Mesothelial cell of epicardium (in vitro differentiated cells): ENCODE measurements at regions not wholly inside any gene's neighbourhood (a gene's known extent, or its start where the extent isn't known, plus 50 kb on each side); places are given as distances from the start of the nearest gene placed in this dataset.

Experiments
- DNase-seq, 2 experiments: peaks; one replicate each; pipeline ENCODE4 v3.0.0; 2021; ENCODE audit warnings: low spot score in 2 of 2; ENCODE audit not compliant: unreplicated experiment in 2 of 2
- H3K27ac Mint-ChIP-seq: 2 replicates; pipeline ENCODE4 v1.8.0; 2021; ENCODE audit warnings: mixed read lengths
- H3K27me3 Mint-ChIP-seq: 2 replicates; pipeline ENCODE4 v1.8.0; 2021; ENCODE audit warnings: low read depth, mixed read lengths
- H3K36me3 Mint-ChIP-seq: 2 replicates; pipeline ENCODE4 v1.8.0; 2021; ENCODE audit warnings: mixed read lengths
- H3K4me1 Mint-ChIP-seq: 2 replicates; pipeline ENCODE4 v1.8.0; 2021; ENCODE audit warnings: mixed read lengths
- H3K4me3 Mint-ChIP-seq: 2 replicates; pipeline ENCODE4 v1.8.0; 2021; ENCODE audit warnings: mild to moderate bottlenecking, moderate library complexity, mixed read lengths
- H3K9me3 Mint-ChIP-seq: 2 replicates; pipeline ENCODE4 v1.8.0; 2021; ENCODE audit warnings: mixed read lengths
- TF ChIP-seq, protein P1 (sequence below): fragments of 200-600 bp; sonication (generic); IDR thresholded peaks from one replicate; pipeline ENCODE4 v1.5.0; 2021; ENCODE audit warnings: antibody characterized with exemption; ENCODE audit not compliant: unreplicated experiment

DNA sequence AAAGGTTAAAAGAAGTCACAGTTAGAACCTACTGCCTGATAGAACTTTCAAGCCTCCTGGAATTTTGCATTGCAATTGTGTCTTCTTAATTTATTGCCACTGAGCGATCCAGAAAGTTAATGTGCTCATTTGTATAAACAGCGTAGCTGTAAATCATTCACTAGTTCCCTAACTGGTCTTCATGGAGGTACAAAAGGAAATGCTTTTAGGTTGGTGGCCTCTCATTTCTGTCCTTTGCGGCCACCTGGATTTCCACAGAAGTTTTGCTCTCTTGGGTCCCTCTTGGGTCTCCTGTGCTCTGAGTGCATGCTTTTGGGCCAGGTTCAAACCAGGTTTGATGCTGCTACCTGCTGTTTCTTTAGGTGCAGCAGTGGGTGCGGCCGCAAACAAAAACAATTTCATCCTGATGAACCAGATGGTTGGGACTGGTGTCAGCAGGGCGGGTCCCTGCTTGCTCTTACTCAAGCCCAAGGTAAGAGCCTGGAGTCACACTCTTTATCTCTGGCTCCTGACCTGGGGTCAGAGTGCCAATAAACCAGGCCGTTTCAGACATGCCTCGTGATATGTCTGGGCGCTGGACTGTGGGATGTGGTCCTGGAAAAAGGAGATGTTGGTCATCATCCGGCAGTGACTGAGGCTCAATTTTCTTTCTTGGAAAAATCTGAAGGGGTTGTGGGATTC lies 270.1 kb downstream of the PTTG2 start:
- DNase-seq, result no peak
- no peaks in the 10 kb centered on the region for H3K27me3 Mint-ChIP-seq
- H3K4me1 Mint-ChIP-seq, result peaks cover 12% of the 10 kb centered on the region
- TF ChIP-seq, protein P1, sequence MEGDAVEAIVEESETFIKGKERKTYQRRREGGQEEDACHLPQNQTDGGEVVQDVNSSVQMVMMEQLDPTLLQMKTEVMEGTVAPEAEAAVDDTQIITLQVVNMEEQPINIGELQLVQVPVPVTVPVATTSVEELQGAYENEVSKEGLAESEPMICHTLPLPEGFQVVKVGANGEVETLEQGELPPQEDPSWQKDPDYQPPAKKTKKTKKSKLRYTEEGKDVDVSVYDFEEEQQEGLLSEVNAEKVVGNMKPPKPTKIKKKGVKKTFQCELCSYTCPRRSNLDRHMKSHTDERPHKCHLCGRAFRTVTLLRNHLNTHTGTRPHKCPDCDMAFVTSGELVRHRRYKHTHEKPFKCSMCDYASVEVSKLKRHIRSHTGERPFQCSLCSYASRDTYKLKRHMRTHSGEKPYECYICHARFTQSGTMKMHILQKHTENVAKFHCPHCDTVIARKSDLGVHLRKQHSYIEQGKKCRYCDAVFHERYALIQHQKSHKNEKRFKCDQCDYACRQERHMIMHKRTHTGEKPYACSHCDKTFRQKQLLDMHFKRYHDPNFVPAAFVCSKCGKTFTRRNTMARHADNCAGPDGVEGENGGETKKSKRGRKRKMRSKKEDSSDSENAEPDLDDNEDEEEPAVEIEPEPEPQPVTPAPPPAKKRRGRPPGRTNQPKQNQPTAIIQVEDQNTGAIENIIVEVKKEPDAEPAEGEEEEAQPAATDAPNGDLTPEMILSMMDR, result no peak
- no peak overlapping the region for H3K27ac Mint-ChIP-seq
- H3K4me3 Mint-ChIP-seq, result no peak overlapping the region
- no peaks in the 10 kb centered on the region for H3K9me3 Mint-ChIP-seq
- no peaks in the 10 kb centered on the region for H3K36me3 Mint-ChIP-seq

DNA sequence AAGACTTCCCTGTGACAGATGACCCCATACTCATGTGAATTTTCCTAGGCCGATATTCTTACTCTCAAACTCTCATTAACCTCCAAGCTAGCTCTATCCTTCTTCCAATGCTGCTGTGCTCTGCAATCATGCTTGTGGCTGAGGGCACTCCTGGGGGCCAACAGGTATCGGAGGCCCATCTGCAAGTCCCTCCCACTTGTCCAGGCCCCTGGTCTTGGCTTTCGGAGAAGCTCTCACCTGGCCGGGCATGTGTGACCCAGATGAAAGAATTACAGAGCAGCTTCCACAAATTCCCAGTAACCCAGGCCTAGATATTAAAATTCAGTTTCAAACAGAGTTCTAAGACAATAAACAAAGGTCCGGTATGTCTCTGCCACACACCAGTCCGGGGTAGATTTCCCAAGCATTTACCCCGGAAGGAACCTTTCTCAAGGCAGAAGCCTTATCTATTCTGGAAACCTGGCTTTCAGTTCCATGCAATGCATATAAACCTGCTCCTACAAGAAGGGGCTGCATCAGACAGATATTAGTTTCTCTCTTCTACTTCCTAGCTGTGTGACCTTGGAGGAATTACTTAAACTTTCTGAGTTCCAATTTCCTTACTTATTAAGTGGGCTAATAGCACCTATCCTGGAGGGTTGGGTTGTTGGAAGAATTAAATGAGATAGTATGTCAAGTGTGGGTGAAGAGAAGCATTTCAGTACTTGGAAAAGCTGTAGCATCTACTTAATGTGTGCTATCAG lies 270.8 kb downstream of the PTTG2 start:
- peaks cover 12% of the 10 kb centered on the region for H3K4me1 Mint-ChIP-seq
- H3K9me3 Mint-ChIP-seq, result no peaks in the 10 kb centered on the region
- no peak overlapping the region for H3K27ac Mint-ChIP-seq
- TF ChIP-seq, protein P1, result no peak
- no peaks in the 10 kb centered on the region for H3K27me3 Mint-ChIP-seq
- H3K4me3 Mint-ChIP-seq, result no peak overlapping the region
- DNase-seq, result no peak
- no peaks in the 10 kb centered on the region for H3K36me3 Mint-ChIP-seq

DNA sequence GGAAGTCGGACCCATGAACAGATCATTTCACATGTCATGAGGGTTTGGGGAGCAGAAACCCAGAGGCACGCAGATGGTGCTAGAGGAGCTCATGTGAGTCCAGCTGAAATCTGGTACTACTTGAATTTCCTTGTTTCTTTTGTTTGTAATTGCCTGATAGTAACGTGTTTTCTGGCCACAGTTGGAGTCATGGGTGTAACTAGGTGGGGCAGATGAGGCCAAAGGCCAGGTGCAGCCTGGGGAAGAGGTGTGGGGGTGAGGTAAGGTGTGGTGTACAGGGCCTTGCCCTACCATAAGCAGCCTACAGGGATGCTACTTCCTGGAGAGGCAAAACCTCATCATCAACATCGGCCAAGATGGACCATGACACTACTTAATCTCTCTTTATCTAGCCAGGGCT lies 271.4 kb downstream of the PTTG2 start:
- no peak overlapping the region for H3K27ac Mint-ChIP-seq
- peaks cover 12% of the 10 kb centered on the region for H3K4me1 Mint-ChIP-seq
- no peaks in the 10 kb centered on the region for H3K9me3 Mint-ChIP-seq
- TF ChIP-seq, protein P1, result no peak
- no peaks in the 10 kb centered on the region for H3K27me3 Mint-ChIP-seq
- no peak overlapping the region for H3K4me3 Mint-ChIP-seq
- H3K36me3 Mint-ChIP-seq, result no peaks in the 10 kb centered on the region
- DNase-seq, result no peak

DNA sequence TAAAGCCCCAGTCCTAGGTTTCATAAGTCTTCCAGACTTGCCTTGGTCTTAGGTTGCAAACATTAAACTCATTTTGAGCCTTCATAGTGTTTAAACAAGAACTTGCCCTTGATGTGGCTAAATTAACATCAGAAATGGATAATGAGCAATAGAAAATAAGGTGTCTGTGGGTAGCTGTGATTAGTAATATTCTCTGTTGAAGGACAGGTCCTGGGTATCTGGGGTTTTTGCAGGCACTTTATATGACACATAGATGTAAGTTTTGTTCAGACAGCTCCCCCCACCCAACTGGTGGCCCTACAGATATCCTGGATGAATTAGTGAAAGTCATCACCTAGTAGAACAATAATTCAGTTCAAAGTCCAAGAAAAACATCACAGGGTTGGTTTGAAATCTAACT lies 272.5 kb downstream of the PTTG2 start:
- H3K27ac Mint-ChIP-seq, result no peak overlapping the region
- H3K4me1 Mint-ChIP-seq, result peaks cover 12% of the 10 kb centered on the region
- H3K36me3 Mint-ChIP-seq, result no peaks in the 10 kb centered on the region
- no peaks in the 10 kb centered on the region for H3K27me3 Mint-ChIP-seq
- TF ChIP-seq, protein P1, result no peak
- H3K4me3 Mint-ChIP-seq, result no peak overlapping the region
- no peak for DNase-seq
- H3K9me3 Mint-ChIP-seq, result no peaks in the 10 kb centered on the region

DNA sequence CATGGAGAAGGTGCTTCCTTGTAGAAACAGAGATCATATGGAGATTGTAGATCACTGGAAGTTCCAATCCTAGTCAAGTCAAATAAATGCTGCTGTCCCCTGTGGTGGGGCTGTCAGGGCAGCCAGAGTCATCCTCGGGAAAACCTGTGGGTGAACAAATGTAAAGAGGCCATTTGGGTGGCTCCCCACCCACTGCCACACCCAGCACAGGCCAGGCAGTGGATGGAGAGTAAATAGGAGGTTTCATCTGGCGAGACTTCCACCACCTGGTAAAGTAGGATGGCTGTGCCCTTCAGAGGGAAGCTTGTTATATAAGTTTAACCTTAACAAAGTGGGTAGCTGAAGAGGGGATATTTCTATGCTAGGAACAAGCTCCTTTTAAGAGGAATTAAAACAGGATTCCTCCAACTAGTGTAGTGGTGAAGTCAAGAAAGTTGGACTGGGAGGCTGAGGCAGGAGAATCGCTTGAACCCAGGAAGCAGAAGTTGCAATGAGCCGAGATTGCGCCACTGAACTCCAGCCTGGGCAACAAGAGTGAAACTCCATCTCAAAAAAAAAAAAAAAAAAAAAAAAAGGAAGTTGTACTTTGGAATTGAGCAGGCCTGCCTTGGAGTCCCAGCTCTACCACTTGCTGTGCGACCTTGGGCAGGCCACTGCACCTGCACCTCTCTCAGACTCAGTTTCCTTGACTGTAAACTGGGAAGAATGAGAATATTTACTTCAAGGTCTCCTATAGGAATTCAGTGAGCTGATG lies 273.7 kb downstream of the PTTG2 start:
- H3K4me1 Mint-ChIP-seq, result peaks cover 12% of the 10 kb centered on the region
- DNase-seq, result no peak
- no peak overlapping the region for H3K4me3 Mint-ChIP-seq
- TF ChIP-seq, protein P1, result no peak
- H3K27ac Mint-ChIP-seq, result no peak overlapping the region
- no peaks in the 10 kb centered on the region for H3K27me3 Mint-ChIP-seq
- no peaks in the 10 kb centered on the region for H3K9me3 Mint-ChIP-seq
- H3K36me3 Mint-ChIP-seq, result no peaks in the 10 kb centered on the region
